ENCODE measurements at regions not wholly inside any gene's neighbourhood (a gene's known extent, or its start where the extent isn't known, plus 50 kb on each side); places are given as distances from the start of the nearest gene placed in this dataset.

- Histone ChIP-seq H2BK12ac (ENCODE audit: low read length) (no peak overlapping the region), H2BK5ac (ENCODE audit: low read length) (no peak overlapping the region), H2BK15ac (ENCODE audit: low read length) (no peak overlapping the region), H3K18ac (ENCODE audit: low read length) (no peak overlapping the region), H3K27ac (replicated peaks; ENCODE audit: low read length) (no peak overlapping the region), H4K91ac (ENCODE audit: low read depth, low read length, poor library complexity) (no peak overlapping the region), H3K9me3 (replicated peaks in 1 of 2; ENCODE audit: control insufficient read depth in 2 of 2, insufficient read depth in 1 of 2, low read depth in 1 of 2, low read length in 2 of 2) (no peaks in the 10 kb centered on the region), H2AK5ac (ENCODE audit: low read depth, low read length) (no peak overlapping the region), H3K14ac (ENCODE audit: low read length) (no peak overlapping the region), H3K23ac (ENCODE audit: low read depth, low read length, poor library complexity) (no peak overlapping the region), H3K9ac (ENCODE audit: low read depth, low read length, poor library complexity) (no peak overlapping the region), H3K4me1 (ENCODE audit: control insufficient read depth in 2 of 2, insufficient read depth in 1 of 2, low read depth in 1 of 2, low read length in 2 of 2) (peaks cover 2 to 27% of the 10 kb centered on the region in 2 donors), H3K36me3 (replicated peaks in 1 of 2; ENCODE audit: control insufficient read depth in 2 of 2, insufficient read depth in 2 of 2, low read length in 2 of 2) (no peaks in the 10 kb centered on the region), H3K4me3 (ENCODE audit: low read length in 2 of 2) (no peak overlapping the region), H2AFZ (ENCODE audit: low read length) (no peak overlapping the region), H3K4me2 (ENCODE audit: insufficient read depth, low read length, poor library complexity, severe bottlenecking) (no peak overlapping the region), H3K27me3 (ENCODE audit: control insufficient read depth in 3 of 3, insufficient read depth in 3 of 3, low read depth in 1 of 3, low read length in 3 of 3) (peaks cover 0 to 2% (median 0%) of the 10 kb centered on the region in 3 experiments), H4K8ac (ENCODE audit: low read depth, low read length) (no peak overlapping the region), H3K79me1 (ENCODE audit: low read depth, low read length) (no peaks in the 10 kb centered on the region), H3K4ac (ENCODE audit: low read length) (no peak overlapping the region), H2BK120ac (ENCODE audit: low read depth, low read length) (no peak overlapping the region)
- no peak for DNase-seq (ENCODE audit: low spot score)
- WGBS, 2 donors (ENCODE audit: extremely low coverage in 2 of 2, insufficient read length in 2 of 2, insufficient replicate concordance in 1 of 2), result no CpG with 5 or more reads among the region's 3 CpGs
These were observed 87.7 kb upstream of the BARX2 start for GRCh38 chr11:129287920-129288319.

- no peaks in the 10 kb centered on the region for H3K9me3 ChIP-seq (replicated peaks in 1 of 2; ENCODE audit: control insufficient read depth in 2 of 2, insufficient read depth in 1 of 2, low read depth in 1 of 2, low read length in 2 of 2)
- DNase-seq (ENCODE audit: low spot score), result no peak
- no peak overlapping the region for H2BK5ac ChIP-seq (ENCODE audit: low read length)
- H3K14ac ChIP-seq (ENCODE audit: low read length), result no peak overlapping the region
- no peak overlapping the region for H3K4me3 ChIP-seq (ENCODE audit: low read length in 2 of 2)
- no peaks in the 10 kb centered on the region for H3K36me3 ChIP-seq (replicated peaks in 1 of 2; ENCODE audit: control insufficient read depth in 2 of 2, insufficient read depth in 2 of 2, low read length in 2 of 2)
- H3K4ac ChIP-seq (ENCODE audit: low read length), result no peak overlapping the region
- H3K23ac ChIP-seq (ENCODE audit: low read depth, low read length, poor library complexity), result no peak overlapping the region
- H4K8ac ChIP-seq (ENCODE audit: low read depth, low read length), result no peak overlapping the region
- peaks cover 0 to 2% (median 0%) of the 10 kb centered on the region in 3 experiments for H3K27me3 ChIP-seq (ENCODE audit: control insufficient read depth in 3 of 3, insufficient read depth in 3 of 3, low read depth in 1 of 3, low read length in 3 of 3)
- no peak overlapping the region for H2BK12ac ChIP-seq (ENCODE audit: low read length)
- no peak overlapping the region for H2BK120ac ChIP-seq (ENCODE audit: low read depth, low read length)
- no CpG with 5 or more reads among the region's 7 CpGs for WGBS, 2 donors (ENCODE audit: extremely low coverage in 2 of 2, insufficient read length in 2 of 2, insufficient replicate concordance in 1 of 2)
- H2AK5ac ChIP-seq (ENCODE audit: low read depth, low read length), result no peak overlapping the region
- H3K4me2 ChIP-seq (ENCODE audit: insufficient read depth, low read length, poor library complexity, severe bottlenecking), result no peak overlapping the region
- peaks cover 2 to 24% of the 10 kb centered on the region in 2 donors for H3K4me1 ChIP-seq (ENCODE audit: control insufficient read depth in 2 of 2, insufficient read depth in 1 of 2, low read depth in 1 of 2, low read length in 2 of 2)
- H2BK15ac ChIP-seq (ENCODE audit: low read length), result no peak overlapping the region
- H3K18ac ChIP-seq (ENCODE audit: low read length), result no peak overlapping the region
- H2AFZ ChIP-seq (ENCODE audit: low read length), result peak overlapping the region; percentile 50
- no peak overlapping the region for H4K91ac ChIP-seq (ENCODE audit: low read depth, low read length, poor library complexity)
- no peak overlapping the region for H3K27ac ChIP-seq (replicated peaks; ENCODE audit: low read length)
- H3K9ac ChIP-seq (ENCODE audit: low read depth, low read length, poor library complexity), result no peak overlapping the region
- H3K79me1 ChIP-seq (ENCODE audit: low read depth, low read length), result no peaks in the 10 kb centered on the region
These were observed 88.8 kb upstream of the BARX2 start for GRCh38 chr11:129286813-129287212.

GRCh38 chr11:129285402-129285786 is 90.3 kb upstream of the BARX2 start:
- Histone ChIP-seq H3K79me1 (ENCODE audit: low read depth, low read length) (no peaks in the 10 kb centered on the region), H2AK5ac (ENCODE audit: low read depth, low read length) (no peak overlapping the region), H4K91ac (ENCODE audit: low read depth, low read length, poor library complexity) (no peak overlapping the region), H3K18ac (ENCODE audit: low read length) (no peak overlapping the region), H2BK15ac (ENCODE audit: low read length) (no peak overlapping the region), H3K14ac (ENCODE audit: low read length) (no peak overlapping the region), H4K8ac (ENCODE audit: low read depth, low read length) (no peak overlapping the region), H3K4me3 (ENCODE audit: low read length in 2 of 2) (no peak overlapping the region), H3K9ac (ENCODE audit: low read depth, low read length, poor library complexity) (no peak overlapping the region), H2BK12ac (ENCODE audit: low read length) (no peak overlapping the region), H2AFZ (ENCODE audit: low read length) (no peak overlapping the region), H3K27ac (replicated peaks; ENCODE audit: low read length) (no peak overlapping the region), H3K27me3 (ENCODE audit: control insufficient read depth in 3 of 3, insufficient read depth in 3 of 3, low read depth in 1 of 3, low read length in 3 of 3) (peaks cover 0 to 2% (median 0%) of the 10 kb centered on the region in 3 experiments), H3K36me3 (replicated peaks in 1 of 2; ENCODE audit: control insufficient read depth in 2 of 2, insufficient read depth in 2 of 2, low read length in 2 of 2) (no peaks in the 10 kb centered on the region), H2BK5ac (ENCODE audit: low read length) (no peak overlapping the region), H3K4me1 (ENCODE audit: control insufficient read depth in 2 of 2, insufficient read depth in 1 of 2, low read depth in 1 of 2, low read length in 2 of 2) (peaks cover 0 to 16% of the 10 kb centered on the region in 2 donors), H3K4ac (ENCODE audit: low read length) (no peak overlapping the region), H3K4me2 (ENCODE audit: insufficient read depth, low read length, poor library complexity, severe bottlenecking) (no peak overlapping the region), H3K9me3 (replicated peaks in 1 of 2; ENCODE audit: control insufficient read depth in 2 of 2, insufficient read depth in 1 of 2, low read depth in 1 of 2, low read length in 2 of 2) (no peaks in the 10 kb centered on the region), H2BK120ac (ENCODE audit: low read depth, low read length) (no peak overlapping the region), H3K23ac (ENCODE audit: low read depth, low read length, poor library complexity) (no peak overlapping the region)
- DNase-seq (ENCODE audit: low spot score), result no peak
- no CpG with 5 or more reads among the region's 1 CpG for WGBS, 2 donors (ENCODE audit: extremely low coverage in 2 of 2, insufficient read length in 2 of 2, insufficient replicate concordance in 1 of 2)

GRCh38 chr11:129283141-129283540 is 91.0 kb upstream of the ARHGAP32 start:
- H3K4me1 ChIP-seq (ENCODE audit: control insufficient read depth in 2 of 2, insufficient read depth in 1 of 2, low read depth in 1 of 2, low read length in 2 of 2), result peaks cover 2 to 21% of the 10 kb centered on the region in 2 donors

More at GRCh38 chr11:129283141-129283540, 91.0 kb upstream of the ARHGAP32 start:
- no peak overlapping the region for H2AFZ ChIP-seq (ENCODE audit: low read length)
- no peak overlapping the region for H2BK120ac ChIP-seq (ENCODE audit: low read depth, low read length)
- H3K4me3 ChIP-seq (ENCODE audit: low read length in 2 of 2), result no peak overlapping the region
- H3K9ac ChIP-seq (ENCODE audit: low read depth, low read length, poor library complexity), result no peak overlapping the region
- no peaks in the 10 kb centered on the region for H3K79me1 ChIP-seq (ENCODE audit: low read depth, low read length)
- no peaks in the 10 kb centered on the region for H3K9me3 ChIP-seq (replicated peaks in 1 of 2; ENCODE audit: control insufficient read depth in 2 of 2, insufficient read depth in 1 of 2, low read depth in 1 of 2, low read length in 2 of 2)
- no peak overlapping the region for H3K14ac ChIP-seq (ENCODE audit: low read length)
- no peak overlapping the region for H3K27ac ChIP-seq (replicated peaks; ENCODE audit: low read length)
- no peak overlapping the region for H3K18ac ChIP-seq (ENCODE audit: low read length)
- H3K4ac ChIP-seq (ENCODE audit: low read length), result no peak overlapping the region
- H3K27me3 ChIP-seq (ENCODE audit: control insufficient read depth in 3 of 3, insufficient read depth in 3 of 3, low read depth in 1 of 3, low read length in 3 of 3), result no peaks in the 10 kb centered on the region
- no peak overlapping the region for H3K4me2 ChIP-seq (ENCODE audit: insufficient read depth, low read length, poor library complexity, severe bottlenecking)
- no peak overlapping the region for H4K8ac ChIP-seq (ENCODE audit: low read depth, low read length)
- no peaks in the 10 kb centered on the region for H3K36me3 ChIP-seq (replicated peaks in 1 of 2; ENCODE audit: control insufficient read depth in 2 of 2, insufficient read depth in 2 of 2, low read length in 2 of 2)
- no peak for DNase-seq (ENCODE audit: low spot score)
- no peak overlapping the region for H2BK15ac ChIP-seq (ENCODE audit: low read length)
- H4K91ac ChIP-seq (ENCODE audit: low read depth, low read length, poor library complexity), result no peak overlapping the region
- WGBS, 2 donors (ENCODE audit: extremely low coverage in 2 of 2, insufficient read length in 2 of 2, insufficient replicate concordance in 1 of 2), result no CpG with 5 or more reads among the region's 1 CpG
- no peak overlapping the region for H2BK12ac ChIP-seq (ENCODE audit: low read length)
- H2AK5ac ChIP-seq (ENCODE audit: low read depth, low read length), result no peak overlapping the region
- H3K23ac ChIP-seq (ENCODE audit: low read depth, low read length, poor library complexity), result no peak overlapping the region
- H2BK5ac ChIP-seq (ENCODE audit: low read length), result no peak overlapping the region
